SU-DHL-6 (cell line): ENCODE measurements at regions not wholly inside any gene's neighbourhood (a gene's known extent, or its start where the extent isn't known, plus 50 kb on each side); places are given as distances from the start of the nearest gene placed in this dataset.

Experiments used
- EZH2phosphoT487 ChIP-seq: fragments of 200-600 bp; sonication (generic), shearing (Covaris generic); conservative IDR thresholded peaks from 2 replicates; pipeline ENCODE4 v1.6.1; 2018; ENCODE audit warnings: mild to moderate bottlenecking, antibody characterized with exemption, low read length, moderate library complexity, mixed read lengths
- TF ChIP-seq, protein P1 (sequence below): fragments of 200-600 bp; sonication (generic); IDR thresholded peaks from one replicate; pipeline ENCODE4 v1.5.1; 2017; ENCODE audit warnings: antibody characterized with exemption, mild to moderate bottlenecking, low read length, moderate library complexity; ENCODE audit not compliant: insufficient read depth, poor library complexity, severe bottlenecking

DNA sequence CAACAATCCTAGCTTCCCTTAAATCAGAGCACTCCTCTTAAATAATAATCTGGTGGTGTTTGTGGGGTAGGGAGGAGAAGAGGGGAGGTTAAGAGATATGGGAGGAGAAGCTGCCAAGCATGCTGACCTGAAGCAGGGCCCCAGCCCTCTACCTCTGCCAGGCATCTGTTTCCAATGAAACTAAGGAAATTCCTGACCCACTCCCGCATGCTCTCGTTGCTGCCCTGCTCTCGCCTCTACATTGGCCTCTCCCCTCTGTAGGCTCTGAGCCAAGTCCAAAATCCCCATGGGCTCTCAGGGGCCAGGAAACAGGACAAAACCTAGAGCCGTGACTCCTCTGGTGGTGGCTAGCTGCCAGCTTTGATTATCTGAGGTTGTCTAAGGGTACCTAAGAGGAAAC lies 559.5 kb upstream of the CDH11 start:
- TF ChIP-seq, protein P1, sequence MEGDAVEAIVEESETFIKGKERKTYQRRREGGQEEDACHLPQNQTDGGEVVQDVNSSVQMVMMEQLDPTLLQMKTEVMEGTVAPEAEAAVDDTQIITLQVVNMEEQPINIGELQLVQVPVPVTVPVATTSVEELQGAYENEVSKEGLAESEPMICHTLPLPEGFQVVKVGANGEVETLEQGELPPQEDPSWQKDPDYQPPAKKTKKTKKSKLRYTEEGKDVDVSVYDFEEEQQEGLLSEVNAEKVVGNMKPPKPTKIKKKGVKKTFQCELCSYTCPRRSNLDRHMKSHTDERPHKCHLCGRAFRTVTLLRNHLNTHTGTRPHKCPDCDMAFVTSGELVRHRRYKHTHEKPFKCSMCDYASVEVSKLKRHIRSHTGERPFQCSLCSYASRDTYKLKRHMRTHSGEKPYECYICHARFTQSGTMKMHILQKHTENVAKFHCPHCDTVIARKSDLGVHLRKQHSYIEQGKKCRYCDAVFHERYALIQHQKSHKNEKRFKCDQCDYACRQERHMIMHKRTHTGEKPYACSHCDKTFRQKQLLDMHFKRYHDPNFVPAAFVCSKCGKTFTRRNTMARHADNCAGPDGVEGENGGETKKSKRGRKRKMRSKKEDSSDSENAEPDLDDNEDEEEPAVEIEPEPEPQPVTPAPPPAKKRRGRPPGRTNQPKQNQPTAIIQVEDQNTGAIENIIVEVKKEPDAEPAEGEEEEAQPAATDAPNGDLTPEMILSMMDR, result no peak
- TF ChIP-seq EZH2phosphoT487, result no peak
